Endothelial cell (in vitro differentiated cells): ENCODE measurements at regions not wholly inside any gene's neighbourhood (a gene's known extent, or its start where the extent isn't known, plus 50 kb on each side); places are given as distances from the start of the nearest gene placed in this dataset.

ENCODE experiments used
- DNase-seq: peaks from one replicate; pipeline ENCODE4 v3.0.0; 2021; ENCODE audit warnings: low spot score
- H3K27ac Mint-ChIP-seq: one replicate; pipeline ENCODE4 v1.8.0; 2021; ENCODE audit warnings: mixed read lengths, inconsistent platforms; ENCODE audit not compliant: unreplicated experiment
- H3K27me3 Mint-ChIP-seq: one replicate; pipeline ENCODE4 v1.8.0; 2021; ENCODE audit warnings: mild to moderate bottlenecking, moderate library complexity, mixed read lengths, inconsistent platforms; ENCODE audit not compliant: unreplicated experiment
- H3K36me3 Mint-ChIP-seq: one replicate; pipeline ENCODE4 v1.8.0; 2021; ENCODE audit warnings: mild to moderate bottlenecking, low read depth, mixed read lengths, inconsistent platforms; ENCODE audit not compliant: unreplicated experiment
- H3K4me1 Mint-ChIP-seq: one replicate; pipeline ENCODE4 v1.8.0; 2021; ENCODE audit warnings: mild to moderate bottlenecking, mixed read lengths, inconsistent platforms; ENCODE audit not compliant: unreplicated experiment
- H3K4me3 Mint-ChIP-seq: one replicate; pipeline ENCODE4 v1.8.0; 2021; ENCODE audit warnings: mild to moderate bottlenecking, mixed read lengths, inconsistent platforms; ENCODE audit not compliant: unreplicated experiment
- H3K9me3 Mint-ChIP-seq: one replicate; pipeline ENCODE4 v1.8.0; 2021; ENCODE audit warnings: mixed read lengths, inconsistent platforms; ENCODE audit not compliant: unreplicated experiment
- TF ChIP-seq, protein P1 (sequence below): fragments of 200-600 bp; sonication (generic); IDR thresholded peaks from one replicate; pipeline ENCODE4 v1.5.0; 2021; ENCODE audit warnings: antibody characterized with exemption; ENCODE audit not compliant: unreplicated experiment

DNA sequence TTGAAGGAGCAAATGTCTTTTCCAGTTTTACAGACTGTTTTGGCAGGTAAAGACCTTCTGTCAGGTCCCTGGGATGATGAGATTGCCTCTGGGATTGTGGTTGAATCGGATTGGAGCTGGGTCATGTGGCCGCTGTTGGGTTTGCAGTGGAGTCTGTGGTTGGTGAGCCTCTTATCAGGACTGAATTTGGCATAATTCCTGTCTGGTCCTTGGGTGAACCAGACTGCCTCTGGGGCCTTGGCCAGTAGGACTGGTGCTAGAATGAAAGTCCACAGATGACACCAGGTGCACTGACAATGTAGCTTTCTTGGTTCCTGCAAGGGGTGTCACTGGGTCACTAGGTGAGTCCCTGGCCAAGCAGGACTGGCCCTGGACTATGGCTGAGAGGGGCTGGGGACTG is 155.3 kb downstream of the TPH2 start:
- H3K27me3 Mint-ChIP-seq: no peaks in the 10 kb centered on the region
- H3K27ac Mint-ChIP-seq: no peak overlapping the region
- peaks cover 16% of the 10 kb centered on the region for H3K4me1 Mint-ChIP-seq
- H3K36me3 Mint-ChIP-seq: no peaks in the 10 kb centered on the region
- no peak for DNase-seq
- no peak overlapping the region for H3K4me3 Mint-ChIP-seq
- H3K9me3 Mint-ChIP-seq: no peaks in the 10 kb centered on the region
- TF ChIP-seq, protein P1, sequence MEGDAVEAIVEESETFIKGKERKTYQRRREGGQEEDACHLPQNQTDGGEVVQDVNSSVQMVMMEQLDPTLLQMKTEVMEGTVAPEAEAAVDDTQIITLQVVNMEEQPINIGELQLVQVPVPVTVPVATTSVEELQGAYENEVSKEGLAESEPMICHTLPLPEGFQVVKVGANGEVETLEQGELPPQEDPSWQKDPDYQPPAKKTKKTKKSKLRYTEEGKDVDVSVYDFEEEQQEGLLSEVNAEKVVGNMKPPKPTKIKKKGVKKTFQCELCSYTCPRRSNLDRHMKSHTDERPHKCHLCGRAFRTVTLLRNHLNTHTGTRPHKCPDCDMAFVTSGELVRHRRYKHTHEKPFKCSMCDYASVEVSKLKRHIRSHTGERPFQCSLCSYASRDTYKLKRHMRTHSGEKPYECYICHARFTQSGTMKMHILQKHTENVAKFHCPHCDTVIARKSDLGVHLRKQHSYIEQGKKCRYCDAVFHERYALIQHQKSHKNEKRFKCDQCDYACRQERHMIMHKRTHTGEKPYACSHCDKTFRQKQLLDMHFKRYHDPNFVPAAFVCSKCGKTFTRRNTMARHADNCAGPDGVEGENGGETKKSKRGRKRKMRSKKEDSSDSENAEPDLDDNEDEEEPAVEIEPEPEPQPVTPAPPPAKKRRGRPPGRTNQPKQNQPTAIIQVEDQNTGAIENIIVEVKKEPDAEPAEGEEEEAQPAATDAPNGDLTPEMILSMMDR: no peak

DNA sequence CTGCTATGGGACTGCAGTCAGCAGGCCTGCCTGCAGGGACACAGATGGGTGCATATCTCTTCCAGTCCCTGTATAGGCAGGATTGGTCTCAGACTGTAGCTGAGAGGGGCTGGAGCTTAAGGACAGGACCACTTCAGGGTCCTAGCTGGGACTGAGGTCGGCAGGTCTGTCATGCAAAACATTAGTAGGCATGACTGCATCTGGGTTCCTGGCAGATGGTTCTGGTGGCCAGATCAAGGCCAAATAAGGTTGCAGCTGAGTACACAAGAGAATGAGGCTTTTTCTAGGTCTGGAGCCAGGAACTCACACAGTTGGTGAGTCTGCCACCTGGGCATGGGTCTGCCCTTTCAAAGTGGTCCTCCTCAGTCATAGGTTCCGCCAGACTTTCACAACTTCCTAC is 155.8 kb downstream of the TPH2 start:
- H3K4me3 Mint-ChIP-seq: no peak overlapping the region
- H3K4me1 Mint-ChIP-seq: peaks cover 16% of the 10 kb centered on the region
- H3K9me3 Mint-ChIP-seq: no peaks in the 10 kb centered on the region
- H3K27me3 Mint-ChIP-seq: no peaks in the 10 kb centered on the region
- no peak for DNase-seq
- H3K36me3 Mint-ChIP-seq: no peaks in the 10 kb centered on the region
- TF ChIP-seq, protein P1: no peak
- H3K27ac Mint-ChIP-seq: no peak overlapping the region

DNA sequence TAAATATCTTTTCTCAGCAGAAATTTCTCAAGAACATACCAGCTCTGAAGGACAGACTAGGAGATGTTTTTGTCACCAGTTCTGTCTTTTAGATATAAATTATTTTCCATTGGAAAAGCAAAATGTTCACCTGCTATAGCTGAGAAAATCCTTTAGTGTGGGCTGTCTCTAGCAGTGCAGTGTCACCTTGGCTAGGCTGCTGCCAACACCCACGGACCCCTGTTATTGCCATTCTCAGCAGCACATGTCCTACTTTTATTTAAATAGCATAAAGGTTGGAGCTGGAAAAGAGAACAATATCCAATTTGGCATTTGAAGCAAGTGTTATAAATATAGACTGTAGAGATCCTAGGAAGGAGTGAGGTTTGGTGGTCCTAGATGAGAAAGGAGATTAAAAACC is 156.4 kb downstream of the TPH2 start:
- TF ChIP-seq, protein P1: no peak
- Mint-ChIP-seq H3K4me1 (peaks cover 16% of the 10 kb centered on the region), H3K27ac (no peak overlapping the region), H3K36me3 (no peaks in the 10 kb centered on the region), H3K4me3 (no peak overlapping the region), H3K27me3 (no peaks in the 10 kb centered on the region), H3K9me3 (no peaks in the 10 kb centered on the region)
- no peak for DNase-seq

DNA sequence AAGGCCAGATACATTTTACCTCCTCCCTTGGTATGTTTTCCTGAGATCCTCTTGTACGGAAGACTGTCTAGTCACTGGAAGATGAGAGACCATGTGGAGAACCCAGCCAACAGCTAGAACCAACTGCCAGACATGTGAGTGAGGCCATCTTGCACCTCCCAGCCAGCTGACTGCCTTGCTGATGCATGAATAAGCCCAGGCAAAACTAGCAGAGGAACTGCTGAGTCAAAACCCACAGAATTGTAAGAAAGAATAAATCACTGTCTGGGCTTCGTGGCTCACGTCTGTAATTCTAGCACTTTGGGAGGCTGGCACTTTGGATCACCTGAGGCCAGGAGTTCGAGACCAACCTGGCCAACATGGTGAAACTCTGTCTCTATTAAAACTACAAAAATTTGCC is 160.0 kb downstream of the TPH2 start:
- H3K27ac Mint-ChIP-seq: no peak overlapping the region
- DNase-seq: no peak
- H3K4me3 Mint-ChIP-seq: no peak overlapping the region
- H3K36me3 Mint-ChIP-seq: no peaks in the 10 kb centered on the region
- TF ChIP-seq, protein P1: no peak
- no peaks in the 10 kb centered on the region for H3K27me3 Mint-ChIP-seq
- peaks cover 3% of the 10 kb centered on the region for H3K4me1 Mint-ChIP-seq
- no peaks in the 10 kb centered on the region for H3K9me3 Mint-ChIP-seq

DNA sequence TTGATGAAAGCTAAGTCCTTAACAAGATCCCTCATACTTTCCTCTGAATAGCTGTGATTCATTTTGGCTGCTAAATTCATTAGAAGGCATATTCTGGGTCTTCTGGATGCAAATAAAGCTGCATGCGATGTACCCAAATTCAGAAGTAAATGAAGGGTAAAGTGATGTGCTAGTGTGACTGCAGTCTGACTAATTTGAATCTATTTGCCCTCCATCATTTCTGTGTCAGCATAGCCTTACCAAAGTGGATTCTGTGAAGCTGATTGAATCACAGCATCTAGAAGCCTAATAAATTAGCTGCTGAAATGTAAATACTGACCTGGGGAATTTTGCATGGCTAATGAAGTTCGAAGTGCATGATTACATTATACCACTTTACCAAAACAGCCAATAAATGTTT is 162.2 kb downstream of the TPH2 start:
- H3K27ac Mint-ChIP-seq: no peak overlapping the region
- TF ChIP-seq, protein P1: no peak
- no peaks in the 10 kb centered on the region for H3K9me3 Mint-ChIP-seq
- DNase-seq: no peak
- no peak overlapping the region for H3K4me3 Mint-ChIP-seq
- H3K27me3 Mint-ChIP-seq: no peaks in the 10 kb centered on the region
- no peaks in the 10 kb centered on the region for H3K4me1 Mint-ChIP-seq
- H3K36me3 Mint-ChIP-seq: no peaks in the 10 kb centered on the region
